Kidney (tissue), 13 donors: ENCODE measurements at regions not wholly inside any gene's neighbourhood (a gene's known extent, or its start where the extent isn't known, plus 50 kb on each side); places are given as distances from the start of the nearest gene placed in this dataset.

Experiments
- DNase-seq, 5 donors: peaks; one replicate each; pipeline ENCODE4 v3.0.0-alpha.2; 2013 to 2020
- FAIRE-seq: peaks from 2 replicates; lab custom pipeline; 2012; peaks lifted over from hg19 to GRCh38; lab: Jason Lieb, UNC
- H3K27ac ChIP-seq, 2 donors: one replicate each; pipeline ENCODE4 v1.7.0; 2013; ENCODE audit warnings: low read depth in 2 of 2, low read length in 2 of 2, inconsistent platforms in 1 of 2
- H3K27me3 ChIP-seq: one replicate; pipeline ENCODE4 v1.7.1; 2013; ENCODE audit warnings: low read length, inconsistent platforms; ENCODE audit not compliant: control insufficient read depth, insufficient read depth
- H3K36me3 ChIP-seq, 3 donors: one replicate each; pipeline versions ENCODE4 v1.7.0 to v1.7.1; 2013; ENCODE audit warnings: low read length in 3 of 3, control low read depth in 1 of 3, inconsistent platforms in 1 of 3; ENCODE audit not compliant: insufficient read depth in 3 of 3, control insufficient read depth in 2 of 3
- H3K4me1 ChIP-seq, 3 donors: one replicate each; pipeline versions ENCODE4 v1.7.0 to v1.7.1; 2013; ENCODE audit warnings: low read length in 3 of 3, inconsistent platforms in 1 of 3, low read depth in 1 of 3; ENCODE audit not compliant: control insufficient read depth in 2 of 3, insufficient read depth in 2 of 3
- H3K4me3 ChIP-seq, 3 donors: one replicate each; pipeline versions ENCODE4 v1.7.0 to v1.8.1; 2013; ENCODE audit warnings: low read length in 3 of 3, control low read depth in 1 of 3, inconsistent platforms in 1 of 3
- H3K9ac ChIP-seq, 3 donors: one replicate each; pipeline versions ENCODE4 v1.7.0 to v1.7.1; 2013; ENCODE audit warnings: low read length in 3 of 3, control low read depth in 1 of 3, inconsistent platforms in 1 of 3
- H3K9me3 ChIP-seq, 3 donors: one replicate each; pipeline versions ENCODE4 v1.7.0 to v1.7.1; 2013; ENCODE audit warnings: low read length in 3 of 3, control low read depth in 1 of 3, inconsistent platforms in 1 of 3; ENCODE audit not compliant: control insufficient read depth in 2 of 3, insufficient read depth in 1 of 3
- CTCF ChIP-seq: IDR thresholded peaks from 3 replicates; pipeline ENCODE4 v1.5.1; 2012; ENCODE audit warnings: mild to moderate bottlenecking, moderate library complexity, borderline replicate concordance; ENCODE audit not compliant: insufficient read depth; ENCODE audit errors: extremely low read depth
- intact Hi-C: fragments of 100-400 bp; cut with DNase I; formaldehyde crosslinking; loops from one replicate; pipeline ENCODE4 v1.11.1; 2022
- donor health status: control.
- donor health status: control.
- donor health status: control.
- donor health status: control.
- donor health status: control.
- donor health status: DM: yes; HTN: yes; CAD: no.
- donor health status: Normal renal cell carcinoma (clear cell type).

DNA sequence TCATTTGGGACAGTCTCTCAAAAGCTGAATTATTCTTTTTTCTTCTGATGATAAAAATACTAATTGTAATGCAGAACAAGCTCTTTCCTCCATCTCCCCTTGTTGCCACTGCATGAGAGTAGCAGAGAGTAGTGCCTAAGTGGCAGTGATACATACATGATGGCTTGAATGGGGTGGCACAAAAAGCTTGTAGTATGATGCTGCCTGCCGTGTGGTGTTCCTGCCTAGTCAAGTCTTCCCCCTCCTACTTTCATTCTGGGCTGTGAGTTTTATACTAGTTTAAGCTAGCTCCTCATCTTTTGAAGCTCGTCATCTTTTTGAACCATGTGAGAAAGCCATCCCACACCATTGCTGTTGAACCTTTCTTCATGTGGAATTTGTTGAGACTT, 230.5 kb downstream of the NFKBIZ start:
- Histone ChIP-seq H3K27ac (no peak overlapping the region), H3K4me1 (no peaks in the 10 kb centered on the region), H3K36me3 (no peaks in the 10 kb centered on the region), H3K9ac (no peak overlapping the region), H3K9me3 (no peaks in the 10 kb centered on the region), H3K4me3 (no peak overlapping the region), H3K27me3 (no peaks in the 10 kb centered on the region)
- no peak for DNase-seq
- intact Hi-C loops: no loop called here
- FAIRE-seq: no peak
- no peak for TF ChIP-seq CTCF

GRCh38 chr3:102081572-102082289, 232.4 kb downstream of the NFKBIZ start:
- no peaks in the 10 kb centered on the region for H3K9me3 ChIP-seq
- no peaks in the 10 kb centered on the region for H3K27me3 ChIP-seq
- FAIRE-seq: no peak
- no peak overlapping the region for H3K27ac ChIP-seq
- DNase-seq: peak in 1 of 5 donors; percentile 23
- no peaks in the 10 kb centered on the region for H3K36me3 ChIP-seq
- no peaks in the 10 kb centered on the region for H3K4me1 ChIP-seq
- no peak for TF ChIP-seq CTCF
- no peak overlapping the region for H3K4me3 ChIP-seq
- intact Hi-C loops: no loop called here
- H3K9ac ChIP-seq: no peak overlapping the region

GRCh38 chr3:102083473-102083872, 234.2 kb downstream of the NFKBIZ start:
- Histone ChIP-seq H3K27ac (no peak overlapping the region), H3K27me3 (no peaks in the 10 kb centered on the region), H3K9me3 (no peaks in the 10 kb centered on the region), H3K36me3 (no peaks in the 10 kb centered on the region), H3K9ac (no peak overlapping the region), H3K4me3 (no peak overlapping the region), H3K4me1 (no peaks in the 10 kb centered on the region)
- no peak for DNase-seq
- TF ChIP-seq CTCF: no peak
- intact Hi-C loops: no loop called here
- no peak for FAIRE-seq

- Histone ChIP-seq H3K4me3 (no peak overlapping the region), H3K27me3 (no peaks in the 10 kb centered on the region), H3K4me1 (no peaks in the 10 kb centered on the region), H3K9me3 (no peaks in the 10 kb centered on the region), H3K27ac (no peak overlapping the region), H3K36me3 (no peaks in the 10 kb centered on the region), H3K9ac (no peak overlapping the region)
- no peak for TF ChIP-seq CTCF
- DNase-seq (no peak), FAIRE-seq (no peak)
- intact Hi-C loops: no loop called here
These were observed 234.7 kb downstream of the NFKBIZ start for GRCh38 chr3:102084006-102084405.
